ENCODE measurements at regions not wholly inside any gene's neighbourhood (a gene's known extent, or its start where the extent isn't known, plus 50 kb on each side); places are given as distances from the start of the nearest gene placed in this dataset.

- TF ChIP-seq CTCF (IDR thresholded peaks at IDR 0.05; ENCODE audit: low read length) (no peak), EZH2phosphoT487 (IDR thresholded peaks at IDR 0.05; ENCODE audit: low read length) (no peak)
Measured at GRCh38 chr2:180730976-180731375, 249.4 kb upstream of the UBE2E3 start.
